Body of pancreas (tissue), 4 donors: ENCODE measurements at regions not wholly inside any gene's neighbourhood (a gene's known extent, or its start where the extent isn't known, plus 50 kb on each side); places are given as distances from the start of the nearest gene placed in this dataset.

ENCODE experiments used
- CTCF ChIP-seq, 7 experiments: fragments of 450-650 bp in 4 of 7; fragments of 200-600 bp in 3 of 7; sonication (generic) in 3 of 7; IDR thresholded peaks; one replicate each; pipeline ENCODE4 v1.5.1; 2016 to 2019; ENCODE audit warnings: antibody characterized with exemption in 7 of 7
- POLR2A ChIP-seq, 3 donors: fragments of 450-650 bp; IDR thresholded peaks; one replicate each; pipeline ENCODE4 v1.6.1; 2016; ENCODE audit warnings: antibody characterized with exemption in 3 of 3, mild to moderate bottlenecking in 2 of 3

- TF ChIP-seq CTCF (IDR thresholded peaks at IDR 0.05), result no peak
- TF ChIP-seq POLR2A (IDR thresholded peaks at IDR 0.05), result no peak
These were observed 241.7 kb downstream of the IPMK start for GRCh38 chr10:58026036-58026435.
